ENCODE measurements at regions not wholly inside any gene's neighbourhood (a gene's known extent, or its start where the extent isn't known, plus 50 kb on each side); places are given as distances from the start of the nearest gene placed in this dataset.

- no peak for DNase-seq (ENCODE audit: low read depth, low spot score)
- no peak overlapping the region for H3K4me3 ChIP-seq (ENCODE audit: low read depth, low read length)
- CTCF ChIA-PET, result interaction anchor here (1.0 kb wide), 1 partner anchor 17 kb away, joined by 3 read pairs; no protein-coding TSS in a partner anchor
- POLR2A ChIA-PET, result no interaction called here
- TF ChIP-seq, protein P1, sequence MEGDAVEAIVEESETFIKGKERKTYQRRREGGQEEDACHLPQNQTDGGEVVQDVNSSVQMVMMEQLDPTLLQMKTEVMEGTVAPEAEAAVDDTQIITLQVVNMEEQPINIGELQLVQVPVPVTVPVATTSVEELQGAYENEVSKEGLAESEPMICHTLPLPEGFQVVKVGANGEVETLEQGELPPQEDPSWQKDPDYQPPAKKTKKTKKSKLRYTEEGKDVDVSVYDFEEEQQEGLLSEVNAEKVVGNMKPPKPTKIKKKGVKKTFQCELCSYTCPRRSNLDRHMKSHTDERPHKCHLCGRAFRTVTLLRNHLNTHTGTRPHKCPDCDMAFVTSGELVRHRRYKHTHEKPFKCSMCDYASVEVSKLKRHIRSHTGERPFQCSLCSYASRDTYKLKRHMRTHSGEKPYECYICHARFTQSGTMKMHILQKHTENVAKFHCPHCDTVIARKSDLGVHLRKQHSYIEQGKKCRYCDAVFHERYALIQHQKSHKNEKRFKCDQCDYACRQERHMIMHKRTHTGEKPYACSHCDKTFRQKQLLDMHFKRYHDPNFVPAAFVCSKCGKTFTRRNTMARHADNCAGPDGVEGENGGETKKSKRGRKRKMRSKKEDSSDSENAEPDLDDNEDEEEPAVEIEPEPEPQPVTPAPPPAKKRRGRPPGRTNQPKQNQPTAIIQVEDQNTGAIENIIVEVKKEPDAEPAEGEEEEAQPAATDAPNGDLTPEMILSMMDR (IDR thresholded peaks at IDR 0.05; ENCODE audit: insufficient read depth, low read length, missing control alignments), result no peak
Observed at GRCh38 chr6:156600678-156601077, 176.5 kb upstream of the ARID1B start.

DNA sequence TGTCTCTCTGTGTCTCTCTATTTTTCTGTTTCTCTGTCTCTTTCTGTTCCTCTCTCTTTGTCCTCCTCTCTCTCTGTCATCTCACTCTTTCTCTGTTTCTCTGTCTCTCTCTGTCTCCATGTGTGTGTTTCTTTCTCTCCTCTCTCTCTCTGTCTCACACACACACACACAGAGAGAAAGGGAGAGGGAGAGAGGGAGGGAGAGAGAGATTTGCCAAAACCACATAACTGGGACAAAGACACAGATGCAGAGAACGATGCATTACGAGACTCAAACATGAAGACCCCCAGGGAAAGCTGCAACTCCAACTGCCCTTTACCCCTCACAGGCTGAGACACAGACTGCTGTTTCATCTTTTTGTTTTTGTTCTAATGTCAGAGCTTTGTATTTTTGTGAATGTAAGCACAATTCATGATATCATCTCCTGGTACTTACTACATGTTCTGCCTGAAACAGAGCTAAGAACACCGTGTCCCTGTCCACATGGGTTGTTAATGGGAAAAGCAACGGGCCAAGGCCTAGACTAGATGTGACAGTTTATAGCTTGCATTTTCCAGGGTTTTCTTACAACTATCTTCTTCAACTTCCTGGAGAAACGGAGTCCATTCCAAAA lies 177.1 kb upstream of the ARID1B start:
- no peak for DNase-seq (ENCODE audit: low read depth, low spot score)
- ChIA-PET CTCF (no interaction called here), POLR2A (no interaction called here)
- TF ChIP-seq, protein P1 (IDR thresholded peaks at IDR 0.05; ENCODE audit: insufficient read depth, low read length, missing control alignments), result no peak
- H3K4me3 ChIP-seq (ENCODE audit: low read depth, low read length), result no peak overlapping the region

DNA sequence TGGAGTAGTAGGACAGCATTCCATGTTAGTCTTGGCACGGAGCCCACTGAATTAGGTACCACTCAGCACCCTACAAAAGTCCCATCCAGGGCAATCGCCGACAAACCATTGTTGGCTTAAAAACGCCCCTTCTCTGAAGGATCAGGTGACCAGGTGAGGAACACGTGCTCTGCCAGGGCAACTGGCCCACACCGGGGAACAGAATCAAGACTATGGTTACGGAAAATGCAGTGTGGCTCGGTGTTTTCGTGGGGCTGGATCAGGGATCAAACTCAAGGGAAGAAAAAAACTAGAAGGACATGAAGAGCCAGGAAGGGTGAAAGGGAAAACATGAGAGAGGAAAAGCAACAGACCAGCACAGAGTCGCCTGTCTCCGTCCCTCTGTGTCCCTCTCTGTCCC lies 177.8 kb upstream of the ARID1B start:
- POLR2A ChIA-PET, result no interaction called here

DNA sequence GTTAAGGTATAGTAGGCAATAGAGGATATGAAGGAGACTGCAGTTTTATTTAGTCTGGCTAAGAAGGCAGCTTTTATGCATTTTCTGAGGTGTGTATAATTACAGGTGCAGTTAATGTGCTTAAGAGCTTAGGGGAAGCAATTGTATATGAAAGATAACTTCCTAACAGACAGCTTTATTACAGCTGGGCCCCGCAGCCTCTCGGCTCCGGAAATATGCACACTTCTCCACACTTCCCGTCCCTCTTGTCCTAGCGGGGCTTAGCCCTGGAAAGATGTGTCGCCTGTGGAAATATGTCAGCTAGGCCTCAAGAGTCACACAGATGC lies 178.4 kb upstream of the ARID1B start:
- DNase-seq (ENCODE audit: low read depth, low spot score), result no peak
- H3K4me3 ChIP-seq (ENCODE audit: low read depth, low read length), result no peak overlapping the region
- TF ChIP-seq, protein P1 (IDR thresholded peaks at IDR 0.05; ENCODE audit: insufficient read depth, low read length, missing control alignments), result no peak
- POLR2A ChIA-PET, result no interaction called here
- CTCF ChIA-PET, result no interaction called here

More for the DNA sequence above, 177.8 kb upstream of the ARID1B start:
- TF ChIP-seq, protein P1 (IDR thresholded peaks at IDR 0.05; ENCODE audit: insufficient read depth, low read length, missing control alignments), result no peak
- no peak for DNase-seq (ENCODE audit: low read depth, low spot score)
- CTCF ChIA-PET, result no interaction called here
- H3K4me3 ChIP-seq (ENCODE audit: low read depth, low read length), result no peak overlapping the region

- no peak overlapping the region; the same call in 1 of the 2 replicates for H3K4me3 ChIP-seq (ENCODE audit: low read depth, low read length)
- CTCF ChIA-PET, result no interaction called here
- TF ChIP-seq, protein P1 (IDR thresholded peaks at IDR 0.05; ENCODE audit: insufficient read depth, low read length, missing control alignments), result no peak
- DNase-seq (ENCODE audit: low read depth, low spot score), result no peak
- POLR2A ChIA-PET, result no interaction called here
Observed at GRCh38 chr6:156598071-156598854, 178.9 kb upstream of the ARID1B start.

- no peak for DNase-seq (ENCODE audit: low read depth, low spot score)
- TF ChIP-seq, protein P1 (IDR thresholded peaks at IDR 0.05; ENCODE audit: insufficient read depth, low read length, missing control alignments), result no peak
- POLR2A ChIA-PET, result no interaction called here
- CTCF ChIA-PET, result interaction anchor here (1.1 kb wide), 1 partner anchor 32 kb away, joined by 3 read pairs; no protein-coding TSS in a partner anchor
- H3K4me3 ChIP-seq (ENCODE audit: low read depth, low read length), result no peak overlapping the region
Observed at GRCh38 chr6:156597095-156597494, 180.1 kb upstream of the ARID1B start.
